Neural progenitor cell (in vitro differentiated cells): ENCODE measurements at regions not wholly inside any gene's neighbourhood (a gene's known extent, or its start where the extent isn't known, plus 50 kb on each side); places are given as distances from the start of the nearest gene placed in this dataset.

Experiments used
- CTCF ChIP-seq: fragments of 200-600 bp; sonication (generic); IDR thresholded peaks from 2 replicates; pipeline ENCODE4 v1.5.1; 2017; ENCODE audit warnings: antibody characterized with exemption, mild to moderate bottlenecking
- EZH2phosphoT487 ChIP-seq: fragments of 200-600 bp; sonication (generic); IDR thresholded peaks from 2 replicates; pipeline ENCODE4 v1.6.1; 2017; ENCODE audit warnings: antibody characterized with exemption

- no peak for TF ChIP-seq CTCF
- no peak for TF ChIP-seq EZH2phosphoT487
Measured at GRCh38 chr17:53765609-53766008, 57.1 kb upstream of the KIF2B start.
